ENCODE measurements at regions not wholly inside any gene's neighbourhood (a gene's known extent, or its start where the extent isn't known, plus 50 kb on each side); places are given as distances from the start of the nearest gene placed in this dataset.

DNA sequence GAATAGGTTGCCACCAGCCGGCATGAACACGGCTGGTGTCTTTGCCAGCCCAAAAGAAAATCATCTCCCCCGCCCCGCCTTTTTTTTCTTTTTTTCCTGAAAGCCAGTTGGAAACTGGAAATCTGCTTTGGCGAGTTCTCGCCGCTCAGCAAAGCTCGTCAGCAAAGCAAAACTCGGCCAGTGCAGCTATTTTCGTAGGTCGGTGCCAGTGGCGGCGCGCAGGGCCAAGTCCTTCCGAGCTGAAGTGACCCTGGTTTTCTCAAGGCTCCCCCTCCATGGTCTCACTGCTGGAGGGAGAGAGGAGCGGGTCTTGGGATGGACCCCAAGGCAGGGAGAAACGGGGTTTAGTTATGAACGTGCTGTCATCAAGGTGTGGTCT is 248.4 kb upstream of the RTL1 start:
- no peak for TF ChIP-seq TAF1 (IDR thresholded peaks at IDR 0.05; ENCODE audit: borderline replicate concordance, insufficient read depth, low read length)
- no peak for TF ChIP-seq FOXP2 (optimal IDR thresholded peaks at IDR 0.05; ENCODE audit: borderline replicate concordance, extremely low read depth, extremely low read length, insufficient read depth)
- no peak for TF ChIP-seq POLR2AphosphoS5 (IDR thresholded peaks at IDR 0.05; ENCODE audit: low read depth, low read length)
- TF ChIP-seq, protein P1, sequence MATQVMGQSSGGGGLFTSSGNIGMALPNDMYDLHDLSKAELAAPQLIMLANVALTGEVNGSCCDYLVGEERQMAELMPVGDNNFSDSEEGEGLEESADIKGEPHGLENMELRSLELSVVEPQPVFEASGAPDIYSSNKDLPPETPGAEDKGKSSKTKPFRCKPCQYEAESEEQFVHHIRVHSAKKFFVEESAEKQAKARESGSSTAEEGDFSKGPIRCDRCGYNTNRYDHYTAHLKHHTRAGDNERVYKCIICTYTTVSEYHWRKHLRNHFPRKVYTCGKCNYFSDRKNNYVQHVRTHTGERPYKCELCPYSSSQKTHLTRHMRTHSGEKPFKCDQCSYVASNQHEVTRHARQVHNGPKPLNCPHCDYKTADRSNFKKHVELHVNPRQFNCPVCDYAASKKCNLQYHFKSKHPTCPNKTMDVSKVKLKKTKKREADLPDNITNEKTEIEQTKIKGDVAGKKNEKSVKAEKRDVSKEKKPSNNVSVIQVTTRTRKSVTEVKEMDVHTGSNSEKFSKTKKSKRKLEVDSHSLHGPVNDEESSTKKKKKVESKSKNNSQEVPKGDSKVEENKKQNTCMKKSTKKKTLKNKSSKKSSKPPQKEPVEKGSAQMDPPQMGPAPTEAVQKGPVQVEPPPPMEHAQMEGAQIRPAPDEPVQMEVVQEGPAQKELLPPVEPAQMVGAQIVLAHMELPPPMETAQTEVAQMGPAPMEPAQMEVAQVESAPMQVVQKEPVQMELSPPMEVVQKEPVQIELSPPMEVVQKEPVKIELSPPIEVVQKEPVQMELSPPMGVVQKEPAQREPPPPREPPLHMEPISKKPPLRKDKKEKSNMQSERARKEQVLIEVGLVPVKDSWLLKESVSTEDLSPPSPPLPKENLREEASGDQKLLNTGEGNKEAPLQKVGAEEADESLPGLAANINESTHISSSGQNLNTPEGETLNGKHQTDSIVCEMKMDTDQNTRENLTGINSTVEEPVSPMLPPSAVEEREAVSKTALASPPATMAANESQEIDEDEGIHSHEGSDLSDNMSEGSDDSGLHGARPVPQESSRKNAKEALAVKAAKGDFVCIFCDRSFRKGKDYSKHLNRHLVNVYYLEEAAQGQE (IDR thresholded peaks at IDR 0.05; ENCODE audit: insufficient read depth in 1 of 2, low read depth in 2 of 2, low read length in 2 of 2), result no peak
- TF ChIP-seq SIN3A (IDR thresholded peaks at IDR 0.05; ENCODE audit: borderline replicate concordance, insufficient read depth, low read length), result no peak

DNA sequence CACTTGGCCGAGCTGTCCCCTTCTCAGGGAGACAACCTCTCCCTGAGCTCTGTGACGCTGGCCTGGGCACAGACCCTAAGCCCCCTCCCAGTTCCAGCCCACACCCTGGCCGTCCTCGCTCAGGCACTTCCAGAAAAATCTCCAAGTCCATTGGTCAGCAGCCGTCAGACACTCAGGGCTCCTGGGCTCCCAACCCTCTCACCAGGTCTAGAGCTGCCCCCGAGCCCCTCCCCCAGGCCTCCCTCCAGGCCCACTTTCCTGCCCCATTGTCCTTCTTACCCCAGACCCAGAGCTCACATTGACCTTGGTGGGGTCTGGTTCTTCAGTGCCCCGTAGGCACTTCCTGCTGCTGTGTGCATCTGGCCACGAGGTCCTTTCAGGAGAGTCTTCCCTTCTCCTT is 249.3 kb upstream of the RTL1 start:
- TF ChIP-seq SIN3A (IDR thresholded peaks at IDR 0.05; ENCODE audit: borderline replicate concordance, insufficient read depth, low read length) (no peak), POLR2AphosphoS5 (IDR thresholded peaks at IDR 0.05; ENCODE audit: low read depth, low read length) (no peak)
- TF ChIP-seq, protein P1 (IDR thresholded peaks at IDR 0.05; ENCODE audit: insufficient read depth in 1 of 2, low read depth in 2 of 2, low read length in 2 of 2), result no peak

DNA sequence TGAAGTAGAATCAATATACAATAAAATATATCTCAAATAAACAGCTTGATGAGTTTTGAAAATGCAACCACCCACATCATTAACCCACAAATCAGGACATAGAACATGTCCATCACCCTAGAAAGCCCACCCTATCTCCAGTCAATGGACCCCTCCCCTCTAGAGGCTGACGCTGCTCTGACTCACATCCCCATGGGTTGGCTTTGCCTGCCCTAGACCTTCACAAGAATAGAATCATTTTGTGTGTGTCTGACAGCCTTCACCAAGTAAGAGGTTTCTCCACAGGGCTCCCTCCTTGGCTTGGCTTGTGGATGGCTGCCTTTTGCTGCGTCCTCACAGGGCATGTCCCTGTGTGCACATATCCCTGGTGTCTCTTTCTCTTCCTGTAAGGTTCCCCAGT is 250.2 kb upstream of the RTL1 start:
- TF ChIP-seq SIN3A (IDR thresholded peaks at IDR 0.05; ENCODE audit: borderline replicate concordance, insufficient read depth, low read length), result no peak

DNA sequence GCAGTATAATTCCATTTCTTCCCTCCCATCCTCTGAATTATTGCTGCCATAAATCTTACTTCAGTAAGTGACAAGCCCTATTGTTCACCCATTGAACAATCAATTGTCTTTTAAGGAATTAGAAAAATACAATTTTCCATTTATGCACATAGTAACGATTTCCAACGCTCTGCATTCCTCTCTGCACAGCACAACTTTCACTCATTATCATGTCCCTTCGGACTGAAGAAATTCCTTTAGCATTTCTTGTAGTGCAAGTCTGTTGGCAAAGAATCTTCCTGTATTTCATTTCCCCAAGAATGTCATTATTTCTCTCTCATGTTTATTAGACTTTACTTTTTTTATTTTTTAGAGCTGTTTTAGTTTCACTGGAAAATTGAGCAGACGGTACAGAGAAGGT is 252.1 kb upstream of the RTL1 start:
- no peak for TF ChIP-seq TAF1 (IDR thresholded peaks at IDR 0.05; ENCODE audit: borderline replicate concordance, insufficient read depth, low read length)
- TF ChIP-seq POLR2AphosphoS5 (IDR thresholded peaks at IDR 0.05; ENCODE audit: low read depth, low read length), result no peak
- no peak for TF ChIP-seq FOXP2 (optimal IDR thresholded peaks at IDR 0.05; ENCODE audit: borderline replicate concordance, extremely low read depth, extremely low read length, insufficient read depth)
- TF ChIP-seq SIN3A (IDR thresholded peaks at IDR 0.05; ENCODE audit: borderline replicate concordance, insufficient read depth, low read length), result no peak

DNA sequence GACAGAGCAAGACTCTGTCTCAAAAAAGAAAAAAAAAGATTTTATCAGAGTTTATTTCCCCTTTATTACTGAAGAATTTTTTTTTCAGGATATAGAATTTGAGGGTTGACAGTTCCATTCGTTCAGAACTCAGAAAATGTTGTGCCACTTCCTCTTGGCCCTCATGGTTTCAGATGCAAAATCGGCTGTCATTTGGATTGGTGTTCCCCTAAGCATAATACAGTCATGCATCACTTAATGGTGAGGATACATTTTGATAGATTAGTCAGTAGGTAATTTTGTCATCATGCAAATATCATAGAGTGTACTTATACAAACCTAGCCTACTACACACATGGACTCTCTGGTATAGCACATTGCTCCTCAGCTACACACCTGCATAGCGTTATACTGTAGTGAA is 263.9 kb upstream of the RTL1 start:
- TF ChIP-seq, protein P1 (IDR thresholded peaks at IDR 0.05; ENCODE audit: insufficient read depth in 1 of 2, low read depth in 2 of 2, low read length in 2 of 2), result no peak
- TF ChIP-seq FOXP2 (optimal IDR thresholded peaks at IDR 0.05; ENCODE audit: borderline replicate concordance, extremely low read depth, extremely low read length, insufficient read depth) (no peak), POLR2AphosphoS5 (IDR thresholded peaks at IDR 0.05; ENCODE audit: low read depth, low read length) (no peak), TAF1 (IDR thresholded peaks at IDR 0.05; ENCODE audit: borderline replicate concordance, insufficient read depth, low read length) (no peak), SIN3A (IDR thresholded peaks at IDR 0.05; ENCODE audit: borderline replicate concordance, insufficient read depth, low read length) (no peak)

DNA sequence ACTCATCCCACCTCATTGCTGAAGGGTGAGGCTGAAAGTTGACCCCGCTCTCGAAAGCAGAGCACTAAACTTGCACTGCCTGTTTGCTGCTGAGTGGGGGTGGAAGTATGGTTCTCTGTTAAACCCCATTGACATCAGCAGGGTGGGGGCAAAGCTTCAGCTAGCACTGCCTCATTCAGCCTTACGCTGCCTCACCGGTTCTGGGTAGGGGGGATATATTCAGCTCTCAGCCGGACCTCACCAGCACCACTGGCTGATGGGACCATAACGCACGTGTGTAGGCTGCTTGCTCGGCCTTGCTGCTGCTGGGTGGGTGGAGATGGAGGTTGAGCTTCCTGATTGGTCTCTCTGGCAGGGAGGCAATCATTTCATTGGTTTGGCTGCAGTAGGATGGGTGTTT is 265.7 kb upstream of the RTL1 start:
- TF ChIP-seq POLR2AphosphoS5 (IDR thresholded peaks at IDR 0.05; ENCODE audit: low read depth, low read length) (no peak), SIN3A (IDR thresholded peaks at IDR 0.05; ENCODE audit: borderline replicate concordance, insufficient read depth, low read length) (no peak), FOXP2 (optimal IDR thresholded peaks at IDR 0.05; ENCODE audit: borderline replicate concordance, extremely low read depth, extremely low read length, insufficient read depth) (no peak), TAF1 (IDR thresholded peaks at IDR 0.05; ENCODE audit: borderline replicate concordance, insufficient read depth, low read length) (no peak)
- TF ChIP-seq, protein P1 (IDR thresholded peaks at IDR 0.05; ENCODE audit: insufficient read depth in 1 of 2, low read depth in 2 of 2, low read length in 2 of 2), result no peak

Measured in PFSK-1 (cell line).